ENCODE measurements at regions not wholly inside any gene's neighbourhood (a gene's known extent, or its start where the extent isn't known, plus 50 kb on each side); places are given as distances from the start of the nearest gene placed in this dataset.

DNA sequence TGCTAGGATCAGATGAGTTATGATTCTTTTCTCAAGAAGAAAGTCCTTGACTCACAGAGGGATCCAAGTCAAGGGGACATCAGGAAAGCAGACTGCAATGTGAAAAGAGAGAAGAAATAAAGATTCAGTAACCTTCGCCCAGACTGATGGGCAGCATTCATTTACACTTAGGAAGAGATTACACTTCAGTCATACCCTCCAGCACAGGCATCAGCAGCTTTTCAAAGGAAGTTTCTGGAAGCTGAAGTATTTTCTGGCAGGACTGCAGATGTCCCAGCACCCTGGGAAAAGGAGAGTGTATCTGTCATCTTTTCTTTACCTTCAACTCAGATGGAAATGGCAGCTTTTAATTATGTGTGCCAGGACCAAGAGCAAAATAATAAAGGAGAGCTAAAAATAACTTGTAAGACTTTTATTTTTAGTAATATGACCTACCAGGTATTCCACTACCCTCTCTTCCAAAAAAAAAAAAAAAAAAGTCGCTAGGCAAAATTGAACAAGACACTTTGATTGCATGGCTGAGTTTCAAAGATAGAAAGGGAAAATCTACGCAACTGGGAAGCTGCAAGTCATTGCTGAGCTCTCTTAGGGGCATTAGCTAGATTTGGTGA, 712.1 kb downstream of the EPM2A start:
- H3K9me3 Mint-ChIP-seq = peaks cover 0 to 2% (median 0%) of the 10 kb centered on the region in 7 donors
- no peak for ATAC-seq (ENCODE audit: low read depth in 2 of 2)

DNA sequence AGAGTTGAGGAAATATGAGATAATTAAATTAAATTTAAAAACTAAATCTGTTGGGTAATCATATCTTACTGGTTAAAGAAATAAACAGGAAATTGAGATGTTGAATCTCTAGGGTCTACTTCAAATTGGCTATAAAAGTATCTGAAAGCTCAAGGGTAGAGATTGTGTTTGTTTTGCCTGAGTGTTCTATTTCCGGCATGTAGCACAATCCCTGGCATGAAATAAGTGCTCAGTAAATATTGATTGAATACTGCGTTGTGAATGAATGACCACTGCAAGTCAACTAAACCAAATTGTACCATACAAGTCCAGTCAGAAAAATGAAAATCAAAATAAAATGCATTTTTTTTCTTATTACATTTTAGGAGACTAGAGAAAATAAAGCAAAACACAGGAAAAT, 709.8 kb downstream of the EPM2A start:
- Histone ChIP-seq H3K27ac (ENCODE audit: insufficient read depth, low read length, poor library complexity, severe bottlenecking) (no peak overlapping the region), H3K9me3 (ENCODE audit: control insufficient read depth in 2 of 2, low read length in 2 of 2) (no peaks in the 10 kb centered on the region), H3K36me3 (ENCODE audit: control insufficient read depth, insufficient read depth, low read length) (no peaks in the 10 kb centered on the region), H3K4me1 (ENCODE audit: control insufficient read depth, insufficient read depth, low read length, poor library complexity, severe bottlenecking) (no peaks in the 10 kb centered on the region), H3K4me3 (ENCODE audit: low read depth, low read length) (no peak overlapping the region), H3K27me3 (ENCODE audit: control insufficient read depth, insufficient read depth, low read length) (no peaks in the 10 kb centered on the region)
- Mint-ChIP-seq H3K9me3 (peaks cover 0 to 2% (median 0%) of the 10 kb centered on the region in 7 donors), H3K27ac (no peak overlapping the region), H3K36me3 (no peaks in the 10 kb centered on the region), H3K4me3 (no peak overlapping the region), H3K4me1 (no peaks in the 10 kb centered on the region), H3K27me3 (peaks cover 14% of the 10 kb centered on the region)
- ATAC-seq (ENCODE audit: low read depth in 2 of 2) = no peak
- no peak for DNase-seq

More for the DNA sequence above, 712.1 kb downstream of the EPM2A start:
- DNase-seq = no peak
- H3K27me3 Mint-ChIP-seq = peaks cover 9% of the 10 kb centered on the region
- no peak overlapping the region for H3K4me3 ChIP-seq (ENCODE audit: low read depth, low read length)
- H3K36me3 Mint-ChIP-seq = no peaks in the 10 kb centered on the region
- no peaks in the 10 kb centered on the region for H3K4me1 ChIP-seq (ENCODE audit: control insufficient read depth, insufficient read depth, low read length, poor library complexity, severe bottlenecking)
- no peak overlapping the region for H3K4me3 Mint-ChIP-seq
- no peaks in the 10 kb centered on the region for H3K9me3 ChIP-seq (ENCODE audit: control insufficient read depth in 2 of 2, low read length in 2 of 2)
- no peak overlapping the region for H3K27ac Mint-ChIP-seq
- no peaks in the 10 kb centered on the region for H3K4me1 Mint-ChIP-seq
- H3K27me3 ChIP-seq (ENCODE audit: control insufficient read depth, insufficient read depth, low read length) = no peaks in the 10 kb centered on the region
- H3K36me3 ChIP-seq (ENCODE audit: control insufficient read depth, insufficient read depth, low read length) = no peaks in the 10 kb centered on the region
- H3K27ac ChIP-seq (ENCODE audit: insufficient read depth, low read length, poor library complexity, severe bottlenecking) = no peak overlapping the region

DNA sequence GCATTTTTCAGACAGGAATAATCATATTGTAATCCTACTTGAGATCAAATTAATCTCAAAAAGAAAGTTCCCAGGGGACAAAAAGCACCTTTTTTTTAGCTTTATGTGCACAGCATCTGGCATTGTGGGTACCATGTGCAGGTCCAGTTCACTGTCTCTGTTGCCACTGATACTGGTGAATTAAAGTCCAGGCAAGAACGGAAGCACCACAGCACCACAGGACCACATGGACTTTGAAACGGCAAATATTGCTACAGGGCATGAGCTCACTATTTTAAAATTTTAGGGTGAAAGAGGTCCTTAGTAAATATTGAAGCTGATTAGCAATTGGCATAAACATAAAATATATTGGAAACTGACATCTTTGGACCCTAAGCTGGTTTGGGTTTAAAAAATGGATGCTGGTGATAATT, 709.0 kb downstream of the EPM2A start:
- no peaks in the 10 kb centered on the region for H3K36me3 Mint-ChIP-seq

DNA sequence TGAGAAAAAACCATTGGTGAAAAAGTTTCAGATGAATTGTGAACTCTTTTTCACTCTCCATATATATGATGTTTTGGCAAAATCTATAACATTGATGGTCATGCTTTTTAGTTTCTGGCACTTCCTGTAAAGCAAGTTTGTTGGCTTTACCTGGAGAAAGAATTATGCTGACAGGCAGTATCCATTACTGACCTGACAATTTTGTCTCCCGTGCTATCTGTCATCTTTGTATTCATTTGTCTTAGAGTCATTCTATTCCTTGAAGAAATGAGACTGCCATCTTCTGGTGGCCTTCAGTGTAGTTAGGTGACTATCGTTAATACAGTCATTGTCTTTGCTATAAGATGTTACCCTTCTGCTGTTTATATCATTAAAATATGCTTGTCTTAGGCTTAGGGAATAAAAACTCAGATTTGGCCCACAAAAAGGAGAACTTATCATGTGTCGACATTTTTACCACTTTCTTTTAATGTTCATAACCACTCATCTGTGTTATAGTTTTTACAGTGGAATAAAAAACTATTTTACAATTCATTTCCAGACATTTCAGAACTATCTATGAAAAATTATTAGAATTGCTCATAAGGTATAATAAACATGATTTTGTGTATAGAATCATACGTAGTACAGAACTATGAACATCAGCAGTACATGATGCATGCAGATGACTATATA, 707.0 kb downstream of the EPM2A start:
- peaks cover 14% of the 10 kb centered on the region for H3K27me3 Mint-ChIP-seq
- DNase-seq = peak in 1 of 3 donors; percentile 52
- Histone ChIP-seq H3K27me3 (ENCODE audit: control insufficient read depth, insufficient read depth, low read length) (no peaks in the 10 kb centered on the region), H3K4me3 (ENCODE audit: low read depth, low read length) (no peak overlapping the region), H3K9me3 (ENCODE audit: control insufficient read depth in 2 of 2, low read length in 2 of 2) (no peaks in the 10 kb centered on the region), H3K36me3 (ENCODE audit: control insufficient read depth, insufficient read depth, low read length) (no peaks in the 10 kb centered on the region), H3K4me1 (ENCODE audit: control insufficient read depth, insufficient read depth, low read length, poor library complexity, severe bottlenecking) (no peaks in the 10 kb centered on the region), H3K27ac (ENCODE audit: insufficient read depth, low read length, poor library complexity, severe bottlenecking) (no peak overlapping the region)
- no peaks in the 10 kb centered on the region for H3K4me1 Mint-ChIP-seq
- peaks cover 0 to 2% (median 0%) of the 10 kb centered on the region in 7 donors for H3K9me3 Mint-ChIP-seq
- ATAC-seq (ENCODE audit: low read depth in 2 of 2) = no peak
- no peak overlapping the region for H3K27ac Mint-ChIP-seq
- no peak overlapping the region for H3K4me3 Mint-ChIP-seq
- no peaks in the 10 kb centered on the region for H3K36me3 Mint-ChIP-seq

More for the DNA sequence above, 709.0 kb downstream of the EPM2A start:
- no peak overlapping the region for H3K4me3 Mint-ChIP-seq
- Histone ChIP-seq H3K4me1 (ENCODE audit: control insufficient read depth, insufficient read depth, low read length, poor library complexity, severe bottlenecking) (no peaks in the 10 kb centered on the region), H3K27ac (ENCODE audit: insufficient read depth, low read length, poor library complexity, severe bottlenecking) (no peak overlapping the region), H3K27me3 (ENCODE audit: control insufficient read depth, insufficient read depth, low read length) (no peaks in the 10 kb centered on the region), H3K4me3 (ENCODE audit: low read depth, low read length) (no peak overlapping the region), H3K9me3 (ENCODE audit: control insufficient read depth in 2 of 2, low read length in 2 of 2) (no peaks in the 10 kb centered on the region), H3K36me3 (ENCODE audit: control insufficient read depth, insufficient read depth, low read length) (no peaks in the 10 kb centered on the region)
- peaks cover 0 to 2% (median 0%) of the 10 kb centered on the region in 7 donors for H3K9me3 Mint-ChIP-seq
- H3K27me3 Mint-ChIP-seq = peaks cover 14% of the 10 kb centered on the region
- H3K4me1 Mint-ChIP-seq = no peaks in the 10 kb centered on the region
- DNase-seq = no peak
- no peak for ATAC-seq (ENCODE audit: low read depth in 2 of 2)
- no peak overlapping the region for H3K27ac Mint-ChIP-seq

DNA sequence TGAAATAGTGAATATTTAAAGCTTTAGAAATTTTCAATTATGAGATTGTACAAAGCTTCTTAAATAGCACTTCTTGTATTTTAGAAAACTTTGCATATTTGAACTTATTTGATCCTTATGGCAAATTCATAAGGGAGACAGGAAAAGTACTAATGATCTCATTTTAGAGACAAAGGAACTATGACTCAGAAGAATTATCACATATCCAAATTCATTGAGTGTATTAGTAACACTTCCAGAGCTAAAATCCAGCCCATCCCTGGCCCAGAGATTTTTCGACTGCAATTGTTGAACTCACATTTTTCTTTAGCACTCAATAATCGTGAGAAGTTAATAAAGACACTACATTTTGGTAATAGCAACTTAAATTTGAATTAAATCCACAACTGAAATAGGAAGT, 704.3 kb downstream of the EPM2A start:
- Mint-ChIP-seq H3K27ac (no peak overlapping the region), H3K9me3 (peaks cover 0 to 2% (median 0%) of the 10 kb centered on the region in 7 donors), H3K4me1 (no peaks in the 10 kb centered on the region), H3K36me3 (no peaks in the 10 kb centered on the region), H3K27me3 (peaks cover 14% of the 10 kb centered on the region), H3K4me3 (no peak overlapping the region)
- H3K27ac ChIP-seq (ENCODE audit: insufficient read depth, low read length, poor library complexity, severe bottlenecking) = no peak overlapping the region
- DNase-seq = no peak
- no peak for ATAC-seq (ENCODE audit: low read depth in 2 of 2)
- H3K4me3 ChIP-seq (ENCODE audit: low read depth, low read length) = no peak overlapping the region
- H3K4me1 ChIP-seq (ENCODE audit: control insufficient read depth, insufficient read depth, low read length, poor library complexity, severe bottlenecking) = no peaks in the 10 kb centered on the region
- H3K9me3 ChIP-seq (ENCODE audit: control insufficient read depth in 2 of 2, low read length in 2 of 2) = no peaks in the 10 kb centered on the region
- no peaks in the 10 kb centered on the region for H3K27me3 ChIP-seq (ENCODE audit: control insufficient read depth, insufficient read depth, low read length)
- no peaks in the 10 kb centered on the region for H3K36me3 ChIP-seq (ENCODE audit: control insufficient read depth, insufficient read depth, low read length)

DNA sequence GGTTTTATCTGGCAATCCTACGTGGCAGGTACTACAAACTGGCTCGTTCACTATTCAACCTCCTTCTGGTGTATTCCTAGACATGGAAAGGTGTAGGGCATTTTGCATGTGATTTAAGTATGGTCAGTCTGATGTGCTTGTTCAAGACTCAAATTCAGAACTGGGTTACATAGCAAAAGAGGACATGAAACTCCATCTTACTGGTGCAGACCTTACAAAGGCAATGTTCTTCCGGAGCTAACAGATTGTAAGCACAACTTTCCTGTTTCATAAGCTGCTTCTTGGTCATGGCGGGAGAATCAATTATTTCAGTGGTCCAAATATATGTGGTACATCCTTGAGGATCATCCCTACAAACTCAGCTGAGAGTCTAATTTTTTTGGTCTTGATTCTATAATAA, 703.4 kb downstream of the EPM2A start:
- ATAC-seq (ENCODE audit: low read depth in 2 of 2) (no peak), DNase-seq (no peak)
- Histone ChIP-seq H3K4me3 (ENCODE audit: low read depth, low read length) (no peak overlapping the region), H3K4me1 (ENCODE audit: control insufficient read depth, insufficient read depth, low read length, poor library complexity, severe bottlenecking) (no peaks in the 10 kb centered on the region), H3K9me3 (ENCODE audit: control insufficient read depth in 2 of 2, low read length in 2 of 2) (no peaks in the 10 kb centered on the region), H3K36me3 (ENCODE audit: control insufficient read depth, insufficient read depth, low read length) (no peaks in the 10 kb centered on the region), H3K27me3 (ENCODE audit: control insufficient read depth, insufficient read depth, low read length) (no peaks in the 10 kb centered on the region), H3K27ac (ENCODE audit: insufficient read depth, low read length, poor library complexity, severe bottlenecking) (no peak overlapping the region)
- Mint-ChIP-seq H3K4me3 (no peak overlapping the region), H3K36me3 (no peaks in the 10 kb centered on the region), H3K4me1 (no peaks in the 10 kb centered on the region), H3K27ac (no peak overlapping the region), H3K27me3 (peaks cover 14% of the 10 kb centered on the region), H3K9me3 (no peaks in the 10 kb centered on the region)

DNA sequence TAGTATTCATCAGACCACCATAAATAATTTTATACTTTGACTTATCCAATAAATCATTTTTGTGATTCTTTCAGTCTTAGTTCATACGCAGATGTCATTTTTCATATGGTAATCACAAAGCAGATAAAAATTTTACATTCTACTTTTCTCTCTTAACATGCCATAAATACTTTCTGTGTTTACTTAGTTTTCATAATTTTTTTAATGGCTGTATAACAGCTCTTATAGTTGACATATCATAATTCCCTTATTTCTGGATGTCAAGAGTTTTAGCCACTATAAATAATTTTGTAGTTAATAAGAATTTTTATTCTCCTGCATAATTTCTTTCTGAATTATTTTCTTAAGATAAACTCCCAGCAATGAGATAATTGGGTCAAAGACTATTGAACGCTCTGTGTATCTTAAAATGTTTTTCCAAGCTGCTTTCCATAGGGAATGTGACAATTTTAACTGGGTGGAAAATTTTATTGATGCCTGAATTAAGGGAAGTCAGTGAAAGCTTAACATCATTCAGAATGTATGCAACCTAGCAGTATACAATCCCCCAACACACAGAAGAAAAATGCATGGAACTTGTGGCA, 702.7 kb downstream of the EPM2A start:
- Mint-ChIP-seq H3K36me3 (no peaks in the 10 kb centered on the region), H3K27ac (no peak overlapping the region), H3K4me3 (no peak overlapping the region), H3K27me3 (peaks cover 9% of the 10 kb centered on the region), H3K9me3 (no peaks in the 10 kb centered on the region), H3K4me1 (no peaks in the 10 kb centered on the region)
- no peaks in the 10 kb centered on the region for H3K9me3 ChIP-seq (ENCODE audit: control insufficient read depth in 2 of 2, low read length in 2 of 2)
- H3K4me3 ChIP-seq (ENCODE audit: low read depth, low read length) = no peak overlapping the region
- no peak for ATAC-seq (ENCODE audit: low read depth in 2 of 2)
- no peaks in the 10 kb centered on the region for H3K27me3 ChIP-seq (ENCODE audit: control insufficient read depth, insufficient read depth, low read length)
- no peaks in the 10 kb centered on the region for H3K36me3 ChIP-seq (ENCODE audit: control insufficient read depth, insufficient read depth, low read length)
- DNase-seq = no peak
- no peaks in the 10 kb centered on the region for H3K4me1 ChIP-seq (ENCODE audit: control insufficient read depth, insufficient read depth, low read length, poor library complexity, severe bottlenecking)
- no peak overlapping the region for H3K27ac ChIP-seq (ENCODE audit: insufficient read depth, low read length, poor library complexity, severe bottlenecking)

DNA sequence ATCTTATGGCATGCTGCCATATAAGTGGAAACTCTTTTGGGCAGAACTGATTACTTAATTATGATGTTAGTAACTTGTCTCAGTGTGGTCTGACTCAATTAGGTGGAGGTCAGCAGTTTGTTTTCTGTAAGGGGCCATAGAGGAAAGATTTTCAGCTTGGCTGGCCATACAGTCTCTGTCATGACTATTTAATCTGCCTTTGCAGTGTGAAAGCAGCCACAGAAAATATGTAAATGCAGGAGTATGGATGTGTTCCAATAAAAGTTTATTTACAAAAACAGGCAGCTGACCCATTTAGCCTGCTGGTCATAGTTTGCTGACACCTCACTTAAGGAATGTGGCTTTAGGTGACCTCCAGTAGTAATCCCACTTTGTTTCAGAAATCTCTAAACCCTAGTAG, 700.7 kb downstream of the EPM2A start:
- no peak for DNase-seq
- H3K4me3 ChIP-seq (ENCODE audit: low read depth, low read length) = no peak overlapping the region

More for the DNA sequence above, 700.7 kb downstream of the EPM2A start:
- Histone ChIP-seq H3K9me3 (ENCODE audit: control insufficient read depth in 2 of 2, low read length in 2 of 2) (no peaks in the 10 kb centered on the region), H3K27ac (ENCODE audit: insufficient read depth, low read length, poor library complexity, severe bottlenecking) (no peak overlapping the region), H3K27me3 (ENCODE audit: control insufficient read depth, insufficient read depth, low read length) (no peaks in the 10 kb centered on the region), H3K4me1 (ENCODE audit: control insufficient read depth, insufficient read depth, low read length, poor library complexity, severe bottlenecking) (no peaks in the 10 kb centered on the region), H3K36me3 (ENCODE audit: control insufficient read depth, insufficient read depth, low read length) (no peaks in the 10 kb centered on the region)
- no peak overlapping the region for H3K27ac Mint-ChIP-seq
- no peaks in the 10 kb centered on the region for H3K36me3 Mint-ChIP-seq
- H3K27me3 Mint-ChIP-seq = no peaks in the 10 kb centered on the region
- ATAC-seq (ENCODE audit: low read depth in 2 of 2) = no peak
- no peaks in the 10 kb centered on the region for H3K4me1 Mint-ChIP-seq
- H3K9me3 Mint-ChIP-seq = no peaks in the 10 kb centered on the region
- no peak overlapping the region for H3K4me3 Mint-ChIP-seq
